ENCODE measurements at regions not wholly inside any gene's neighbourhood (a gene's known extent, or its start where the extent isn't known, plus 50 kb on each side); places are given as distances from the start of the nearest gene placed in this dataset.

- no peaks in the 10 kb centered on the region for H3K36me3 Mint-ChIP-seq (ENCODE audit: low read depth)
- DNase-seq (ENCODE audit: low read depth, low spot score), result no peak
- no peak for TF ChIP-seq CTCF (conservative IDR thresholded peaks at IDR 0.05)
- H3K27me3 Mint-ChIP-seq (ENCODE audit: low read depth), result peaks cover 13% of the 10 kb centered on the region
- H3K27ac Mint-ChIP-seq (ENCODE audit: unreplicated experiment), result no peak overlapping the region
- no peaks in the 10 kb centered on the region for H3K4me1 Mint-ChIP-seq
- peaks cover 10% of the 10 kb centered on the region for H3K9me3 Mint-ChIP-seq
- no peak overlapping the region for H3K4me3 Mint-ChIP-seq
These were observed 51.3 kb upstream of the SLC1A4 start for GRCh38 chr2:64937687-64938491.

GRCh38 chr2:64938607-64939285 is 50.5 kb upstream of the SLC1A4 start:
- Mint-ChIP-seq H3K4me3 (no peak overlapping the region), H3K36me3 (ENCODE audit: low read depth) (no peaks in the 10 kb centered on the region), H3K4me1 (no peaks in the 10 kb centered on the region), H3K27me3 (ENCODE audit: low read depth) (peaks cover 13% of the 10 kb centered on the region), H3K9me3 (peaks cover 10% of the 10 kb centered on the region), H3K27ac (ENCODE audit: unreplicated experiment) (no peak overlapping the region)
- DNase-seq (ENCODE audit: low read depth, low spot score), result no peak
- TF ChIP-seq CTCF (conservative IDR thresholded peaks at IDR 0.05), result no peak

- Mint-ChIP-seq H3K4me1 (no peaks in the 10 kb centered on the region), H3K27ac (ENCODE audit: unreplicated experiment) (no peak overlapping the region), H3K36me3 (ENCODE audit: low read depth) (no peaks in the 10 kb centered on the region), H3K9me3 (peaks cover 10% of the 10 kb centered on the region), H3K27me3 (ENCODE audit: low read depth) (peaks cover 10% of the 10 kb centered on the region), H3K4me3 (no peak overlapping the region)
- TF ChIP-seq CTCF (conservative IDR thresholded peaks at IDR 0.05), result no peak
- no peak for DNase-seq (ENCODE audit: low read depth, low spot score)
These were observed 49.8 kb upstream of the SLC1A4 start for GRCh38 chr2:64939332-64939917.
